Vagina (tissue), 2 donors: ENCODE measurements at regions not wholly inside any gene's neighbourhood (a gene's known extent, or its start where the extent isn't known, plus 50 kb on each side); places are given as distances from the start of the nearest gene placed in this dataset.

Experiments
- DNase-seq, 2 donors: peaks; one replicate each; pipeline ENCODE4 v3.0.0-alpha.2; 2017; ENCODE audit errors: extremely low spot score in 2 of 2
- H3K27ac ChIP-seq: fragments of 200-600 bp; sonication (generic); one replicate; pipeline ENCODE4 v1.5.1; 2019
- H3K27me3 ChIP-seq: fragments of 200-600 bp; sonication (generic); one replicate; pipeline ENCODE4 v1.5.1; 2019
- H3K36me3 ChIP-seq, 2 donors: fragments of 200-600 bp; sonication (generic); one replicate each; pipeline ENCODE4 v1.5.1; 2017 to 2019
- H3K4me1 ChIP-seq: fragments of 200-600 bp; sonication (generic); one replicate; pipeline ENCODE4 v1.5.1; 2019
- H3K4me3 ChIP-seq, 2 donors: fragments of 200-600 bp; sonication (generic); 1 replicate in 1 of 2; 2 replicates in 1 of 2; pipeline ENCODE4 v1.5.1; 2016 to 2019
- H3K9me3 ChIP-seq: fragments of 200-600 bp; sonication (generic); one replicate; pipeline ENCODE4 v1.5.1; 2019
- POLR2A ChIP-seq, 2 donors: fragments of 450-650 bp; IDR thresholded peaks; one replicate each; pipeline ENCODE4 v1.6.1; 2017; ENCODE audit warnings: antibody characterized with exemption in 2 of 2, mild to moderate bottlenecking in 2 of 2, moderate library complexity in 2 of 2
- POLR2AphosphoS5 ChIP-seq, 2 donors: sonication (generic); formaldehyde crosslinking; IDR thresholded peaks; one replicate each; pipeline ENCODE4 v1.9.0; 2017; ENCODE audit warnings: antibody characterized with exemption in 2 of 2, mild to moderate bottlenecking in 2 of 2, low read depth in 1 of 2; ENCODE audit not compliant: insufficient read depth in 1 of 2
- intact Hi-C: fragments of 100-400 bp; cut with DNase I; formaldehyde crosslinking; loops from one replicate; pipeline ENCODE4 v1.15.1; 2023
- TF ChIP-seq, protein P1 (sequence below), 3 experiments: fragments of 450-650 bp in 2 of 3; fragments of 200-600 bp in 1 of 3; sonication (generic) in 1 of 3; IDR thresholded peaks; one replicate each; pipeline ENCODE4 v1.5.1; 2017 to 2019; ENCODE audit warnings: antibody characterized with exemption in 3 of 3, mild to moderate bottlenecking in 2 of 3, moderate library complexity in 2 of 3

DNA sequence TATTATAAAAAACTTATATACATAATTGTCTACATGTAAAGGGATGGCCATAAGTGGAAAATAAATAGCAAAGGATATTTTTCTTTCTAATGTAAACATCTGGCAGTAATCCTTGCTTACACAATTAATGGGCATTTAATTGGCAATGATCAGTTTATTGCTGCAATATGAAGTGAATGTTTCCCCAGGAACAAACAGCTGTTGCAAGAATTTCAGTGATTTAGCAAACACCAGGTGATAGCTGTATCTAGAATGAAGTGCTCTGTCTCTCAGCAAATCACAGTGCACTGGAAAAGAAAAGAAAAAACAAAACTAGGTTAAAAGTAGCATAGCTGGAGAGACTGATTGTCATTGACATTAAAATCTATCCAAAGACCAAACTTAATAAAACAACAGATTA is 594.5 kb upstream of the ARRDC3 start:
- no peaks in the 10 kb centered on the region for H3K27me3 ChIP-seq
- intact Hi-C loops, result no loop called here
- no peak for DNase-seq
- no peaks in the 10 kb centered on the region for H3K9me3 ChIP-seq
- TF ChIP-seq, protein P1, sequence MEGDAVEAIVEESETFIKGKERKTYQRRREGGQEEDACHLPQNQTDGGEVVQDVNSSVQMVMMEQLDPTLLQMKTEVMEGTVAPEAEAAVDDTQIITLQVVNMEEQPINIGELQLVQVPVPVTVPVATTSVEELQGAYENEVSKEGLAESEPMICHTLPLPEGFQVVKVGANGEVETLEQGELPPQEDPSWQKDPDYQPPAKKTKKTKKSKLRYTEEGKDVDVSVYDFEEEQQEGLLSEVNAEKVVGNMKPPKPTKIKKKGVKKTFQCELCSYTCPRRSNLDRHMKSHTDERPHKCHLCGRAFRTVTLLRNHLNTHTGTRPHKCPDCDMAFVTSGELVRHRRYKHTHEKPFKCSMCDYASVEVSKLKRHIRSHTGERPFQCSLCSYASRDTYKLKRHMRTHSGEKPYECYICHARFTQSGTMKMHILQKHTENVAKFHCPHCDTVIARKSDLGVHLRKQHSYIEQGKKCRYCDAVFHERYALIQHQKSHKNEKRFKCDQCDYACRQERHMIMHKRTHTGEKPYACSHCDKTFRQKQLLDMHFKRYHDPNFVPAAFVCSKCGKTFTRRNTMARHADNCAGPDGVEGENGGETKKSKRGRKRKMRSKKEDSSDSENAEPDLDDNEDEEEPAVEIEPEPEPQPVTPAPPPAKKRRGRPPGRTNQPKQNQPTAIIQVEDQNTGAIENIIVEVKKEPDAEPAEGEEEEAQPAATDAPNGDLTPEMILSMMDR (IDR thresholded peaks at IDR 0.05), result no peak
- no peak for TF ChIP-seq POLR2A (IDR thresholded peaks at IDR 0.05)
- TF ChIP-seq POLR2AphosphoS5 (IDR thresholded peaks at IDR 0.05; ENCODE audit: insufficient read depth in 1 of 2, low read depth in 1 of 2), result no peak
- no peaks in the 10 kb centered on the region for H3K36me3 ChIP-seq
- H3K4me1 ChIP-seq, result no peaks in the 10 kb centered on the region
- H3K4me3 ChIP-seq, result no peak overlapping the region
- H3K27ac ChIP-seq, result no peak overlapping the region

DNA sequence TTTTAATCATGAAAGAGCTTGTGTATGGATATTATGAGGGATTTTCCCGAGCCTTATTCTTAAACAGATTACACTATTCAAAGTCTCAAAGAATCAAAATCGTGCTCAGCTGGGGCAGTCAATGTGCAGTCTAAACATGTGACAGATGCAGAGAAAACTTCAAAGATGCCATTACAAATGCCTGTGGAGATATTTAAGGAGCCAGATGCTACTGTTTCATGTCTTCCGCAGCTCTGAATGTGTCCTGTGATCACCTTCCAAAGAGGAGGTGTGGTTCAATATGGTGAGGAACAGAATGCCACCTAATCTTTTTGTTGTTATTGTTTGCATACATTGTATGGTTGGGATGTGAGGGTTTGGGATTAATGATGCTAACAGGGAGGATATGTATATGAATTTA is 593.3 kb upstream of the ARRDC3 start:
- Histone ChIP-seq H3K27me3 (no peaks in the 10 kb centered on the region), H3K27ac (no peak overlapping the region), H3K9me3 (no peaks in the 10 kb centered on the region), H3K4me1 (no peaks in the 10 kb centered on the region), H3K4me3 (no peak overlapping the region), H3K36me3 (no peaks in the 10 kb centered on the region)
- DNase-seq, result no peak
- intact Hi-C loops, result no loop called here
- TF ChIP-seq POLR2AphosphoS5 (IDR thresholded peaks at IDR 0.05; ENCODE audit: insufficient read depth in 1 of 2, low read depth in 1 of 2) (no peak), POLR2A (IDR thresholded peaks at IDR 0.05) (no peak)
- TF ChIP-seq, protein P1 (IDR thresholded peaks at IDR 0.05), result no peak

DNA sequence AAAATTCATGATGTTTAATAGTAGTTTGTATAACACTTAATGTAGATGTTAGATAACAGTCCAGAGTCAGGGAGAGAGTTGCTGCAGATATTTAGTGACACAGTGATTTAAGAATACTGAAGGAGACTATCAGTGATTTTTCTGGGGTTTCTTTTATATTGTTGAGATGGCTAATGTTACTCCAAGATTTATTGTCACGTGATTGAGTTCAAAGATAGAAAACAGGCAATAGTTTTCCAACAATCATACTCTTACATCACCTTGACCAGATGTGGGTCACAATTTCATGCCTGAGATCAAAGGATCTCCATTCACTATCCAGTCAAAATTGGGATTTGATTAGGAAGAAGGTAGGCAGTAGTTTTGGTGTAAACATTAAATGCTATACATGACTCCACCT is 580.0 kb upstream of the ARRDC3 start:
- Histone ChIP-seq H3K27me3 (no peaks in the 10 kb centered on the region), H3K4me1 (no peaks in the 10 kb centered on the region), H3K27ac (no peak overlapping the region), H3K9me3 (no peaks in the 10 kb centered on the region), H3K36me3 (no peaks in the 10 kb centered on the region), H3K4me3 (no peak overlapping the region)
- no peak for DNase-seq
- intact Hi-C loops, result no loop called here
- TF ChIP-seq POLR2AphosphoS5 (IDR thresholded peaks at IDR 0.05; ENCODE audit: insufficient read depth in 1 of 2, low read depth in 1 of 2) (no peak), POLR2A (IDR thresholded peaks at IDR 0.05) (no peak)
- TF ChIP-seq, protein P1 (IDR thresholded peaks at IDR 0.05), result no peak

DNA sequence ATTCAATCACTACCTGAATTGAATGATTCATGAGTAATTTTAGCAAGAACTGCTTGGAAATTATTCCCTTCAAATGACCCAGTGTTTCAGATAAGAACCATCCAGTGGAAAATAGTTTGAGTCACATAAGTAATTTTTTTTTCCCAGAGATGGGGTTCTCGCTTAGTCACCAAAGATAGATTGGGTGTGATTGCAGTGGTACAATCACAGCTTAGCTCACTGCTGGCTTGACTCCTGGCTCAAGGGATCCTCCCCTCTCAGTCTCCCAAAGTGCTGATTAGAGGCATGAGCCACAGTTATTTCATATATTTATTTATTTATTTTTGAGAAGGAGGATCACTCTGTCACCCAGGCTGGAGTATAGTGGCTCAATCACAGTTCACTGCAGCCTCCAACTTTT is 574.5 kb upstream of the ARRDC3 start:
- H3K27ac ChIP-seq, result no peak overlapping the region
- no peak for DNase-seq
- intact Hi-C loops, result no loop called here
- no peak overlapping the region for H3K4me3 ChIP-seq
- no peaks in the 10 kb centered on the region for H3K27me3 ChIP-seq
- TF ChIP-seq, protein P1 (IDR thresholded peaks at IDR 0.05), result no peak
- TF ChIP-seq POLR2AphosphoS5 (IDR thresholded peaks at IDR 0.05; ENCODE audit: insufficient read depth in 1 of 2, low read depth in 1 of 2) (no peak), POLR2A (IDR thresholded peaks at IDR 0.05) (no peak)
- H3K4me1 ChIP-seq, result no peaks in the 10 kb centered on the region
- no peaks in the 10 kb centered on the region for H3K9me3 ChIP-seq
- no peaks in the 10 kb centered on the region for H3K36me3 ChIP-seq

DNA sequence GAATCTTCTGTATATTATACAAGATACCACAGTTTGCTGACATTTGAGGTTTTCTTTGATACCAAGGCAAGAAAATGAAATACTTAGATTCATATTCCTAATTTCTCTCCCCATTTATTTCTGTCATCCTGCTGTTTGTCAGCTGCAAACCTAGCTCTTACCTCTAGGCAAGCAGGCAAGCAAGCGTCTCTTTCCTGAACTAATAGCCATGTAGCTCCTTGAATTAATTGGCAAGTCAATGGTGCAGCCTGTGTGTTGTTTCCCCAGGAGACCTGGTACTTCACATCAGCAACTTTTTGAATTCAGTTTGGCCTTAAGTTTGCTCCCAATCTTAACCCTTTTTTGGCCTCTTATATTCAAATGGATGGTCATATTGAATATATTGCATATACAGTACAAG is 573.6 kb upstream of the ARRDC3 start:
- Histone ChIP-seq H3K4me3 (no peak overlapping the region), H3K9me3 (no peaks in the 10 kb centered on the region), H3K4me1 (no peaks in the 10 kb centered on the region), H3K36me3 (no peaks in the 10 kb centered on the region), H3K27me3 (no peaks in the 10 kb centered on the region), H3K27ac (no peak overlapping the region)
- intact Hi-C loops, result no loop called here
- TF ChIP-seq, protein P1 (IDR thresholded peaks at IDR 0.05), result no peak
- DNase-seq, result no peak
